HG02938 (cell line): ENCODE measurements at regions not wholly inside any gene's neighbourhood (a gene's known extent, or its start where the extent isn't known, plus 50 kb on each side); places are given as distances from the start of the nearest gene placed in this dataset.
A peak's percentile ranks its signal among the peaks of the same experiment; 100 is the strongest.

ENCODE experiments used
- ATAC-seq: cut with Tn5 transposase; IDR thresholded peaks from one replicate; pipeline ENCODE4 v1.9.1; 2021; ENCODE audit warnings: mild to moderate bottlenecking, moderate library complexity; ENCODE audit not compliant: unreplicated experiment

DNA sequence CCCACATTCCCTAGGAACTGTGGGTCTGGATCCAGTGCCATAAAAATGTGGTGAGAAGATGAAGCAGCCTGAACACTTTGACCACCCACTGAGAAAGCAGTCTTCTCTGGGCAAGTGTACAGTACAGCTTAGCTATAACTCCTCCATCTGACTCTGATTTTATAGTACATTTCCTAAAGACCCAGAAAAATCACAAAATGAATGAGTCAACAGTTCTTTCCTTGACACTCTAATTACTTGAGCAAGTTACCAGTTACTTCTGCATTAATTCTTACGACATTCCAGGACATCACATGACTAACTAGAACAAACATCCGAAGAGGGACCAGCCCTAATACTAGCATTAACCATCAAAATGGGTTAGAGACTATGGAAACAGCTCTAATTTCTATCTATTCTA, 148.1 kb upstream of the PEX5L start:
- no peak for ATAC-seq

DNA sequence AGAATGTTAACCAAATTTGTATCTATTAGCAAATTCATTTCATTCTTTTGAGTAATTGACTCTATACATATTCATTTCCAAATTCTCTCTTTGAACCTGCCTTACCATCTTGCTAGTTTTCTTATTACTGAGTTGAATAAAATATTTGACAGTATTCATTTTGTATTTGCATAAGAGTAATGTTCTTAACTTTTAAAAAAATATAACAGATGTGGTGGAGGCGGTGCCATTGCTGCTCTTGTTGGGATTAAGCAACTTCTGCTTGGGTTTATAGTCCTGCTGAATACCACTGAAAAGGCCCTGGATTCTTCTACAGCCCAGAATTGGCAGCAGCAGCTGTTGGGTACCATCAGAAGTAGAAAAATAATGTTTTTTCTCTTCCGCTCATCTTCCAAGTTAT, 148.9 kb upstream of the PEX5L start:
- ATAC-seq: no peak

DNA sequence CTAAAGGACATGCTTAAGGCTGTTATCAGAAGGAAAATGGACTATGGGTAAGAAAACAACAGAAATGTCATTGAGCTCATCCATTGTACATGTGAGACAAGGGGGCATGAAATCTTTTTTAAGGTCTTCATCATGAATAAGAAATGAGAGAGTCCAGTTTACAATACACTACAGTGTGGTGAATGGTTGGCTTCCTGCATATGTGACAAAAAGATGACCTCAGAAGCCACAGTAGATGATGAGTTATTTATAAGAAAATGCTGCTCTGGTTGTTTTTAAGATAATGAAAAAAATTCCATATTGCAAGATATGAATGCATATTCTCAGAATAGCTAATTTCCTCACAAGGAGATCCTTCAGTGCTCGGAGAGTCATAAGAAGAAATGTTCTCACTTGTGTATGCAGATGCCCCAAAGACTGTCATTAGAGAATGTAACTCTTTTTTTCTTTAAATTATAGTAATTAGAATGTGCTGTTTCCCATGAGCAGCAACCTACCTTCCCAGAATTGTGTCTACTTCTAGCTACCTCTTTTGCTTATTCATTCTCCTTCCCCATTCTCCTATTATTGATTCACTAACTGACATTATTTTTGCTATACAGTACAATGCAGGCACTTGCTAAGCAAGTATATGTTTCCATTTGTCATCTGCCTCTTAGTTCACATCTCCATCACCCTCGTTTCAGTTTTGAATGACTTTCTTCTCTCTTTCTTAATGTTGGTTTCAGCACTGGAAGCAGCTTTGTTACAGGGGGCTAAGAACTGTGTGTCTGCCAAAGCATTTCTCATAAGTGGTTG, 152.0 kb upstream of the PEX5L start:
- ATAC-seq: peak; percentile 92

DNA sequence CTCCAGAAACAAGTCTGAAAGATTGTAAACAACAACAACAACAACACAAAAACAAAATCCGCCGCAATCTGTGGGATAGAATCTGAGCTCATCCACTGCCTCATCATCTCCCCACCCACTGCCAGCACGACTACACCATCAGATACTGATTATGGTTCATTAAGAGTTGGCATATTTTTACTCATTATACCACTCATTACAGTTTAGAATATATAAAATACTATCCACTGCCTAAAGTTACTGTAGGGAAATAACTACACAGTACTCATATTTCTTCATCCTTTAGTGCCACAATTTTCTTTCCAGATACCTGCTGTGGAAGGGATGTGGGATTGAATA, 152.5 kb upstream of the PEX5L start:
- peak; percentile 21 for ATAC-seq

DNA sequence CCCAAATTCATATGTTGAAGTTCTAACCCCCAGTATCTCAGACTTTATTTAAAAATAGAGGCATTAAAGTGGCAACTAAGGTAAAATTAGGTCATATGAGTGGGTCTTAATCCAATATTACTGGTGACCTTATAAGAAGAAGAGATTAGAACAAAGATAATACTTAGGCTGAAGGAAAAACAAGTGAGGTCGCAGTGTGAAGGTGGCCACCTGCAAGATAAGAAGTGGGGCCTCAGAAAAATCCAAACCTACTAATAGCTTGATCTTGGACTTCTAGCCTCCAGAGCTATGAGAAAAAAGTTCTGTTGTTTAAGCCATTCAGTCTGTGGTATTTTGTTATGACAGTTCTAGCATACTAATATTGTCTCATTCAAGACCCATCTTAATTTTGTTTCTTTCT, 159.9 kb upstream of the PEX5L start:
- no peak for ATAC-seq

DNA sequence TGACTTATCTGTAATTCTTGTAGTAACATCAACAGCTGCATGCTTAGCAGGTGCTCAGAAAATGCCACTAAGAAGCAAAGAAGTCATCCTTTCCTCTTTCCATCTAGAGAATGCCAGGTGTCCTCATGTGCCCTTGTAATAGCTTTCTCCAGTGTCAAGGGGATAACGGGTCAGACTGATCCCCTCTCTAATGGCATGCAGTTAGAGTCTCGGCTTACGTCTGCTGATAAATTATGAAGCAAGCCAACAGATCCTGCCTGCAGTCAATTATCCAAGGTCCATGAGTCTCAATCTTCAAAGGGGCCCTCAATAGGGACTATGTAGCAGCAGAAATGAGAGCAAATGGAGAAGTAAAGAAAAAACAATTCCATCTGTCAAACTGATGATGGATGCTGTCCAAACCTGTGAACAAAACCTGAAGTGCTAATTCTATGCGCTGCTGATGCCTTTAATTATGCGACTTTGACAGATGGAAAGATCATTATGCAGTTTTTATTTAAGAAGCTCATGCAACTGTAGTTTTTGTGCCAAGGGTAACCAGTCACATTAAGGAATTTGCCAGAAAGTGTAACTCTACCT, 162.8 kb upstream of the PEX5L start:
- ATAC-seq: no peak

DNA sequence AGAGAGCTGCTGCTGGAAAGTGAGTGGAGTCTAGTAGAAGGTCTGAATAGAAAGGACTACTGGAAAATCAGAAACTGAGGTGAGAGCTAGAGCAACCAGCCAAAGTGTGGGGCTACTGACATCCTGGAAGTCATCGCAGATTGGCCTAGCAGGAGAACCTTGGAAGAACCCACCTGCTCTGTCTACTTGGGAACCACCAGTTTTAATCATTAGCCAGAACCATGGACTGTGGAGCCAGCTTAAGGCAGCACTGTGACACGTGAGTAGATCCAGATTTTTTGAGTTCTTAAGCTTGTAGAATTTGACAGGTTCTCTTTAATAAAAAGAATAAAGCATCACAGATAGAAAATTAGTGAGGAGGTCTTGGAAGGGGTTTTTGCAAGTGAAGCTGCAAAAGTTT, 179.1 kb upstream of the PEX5L start:
- no peak for ATAC-seq

DNA sequence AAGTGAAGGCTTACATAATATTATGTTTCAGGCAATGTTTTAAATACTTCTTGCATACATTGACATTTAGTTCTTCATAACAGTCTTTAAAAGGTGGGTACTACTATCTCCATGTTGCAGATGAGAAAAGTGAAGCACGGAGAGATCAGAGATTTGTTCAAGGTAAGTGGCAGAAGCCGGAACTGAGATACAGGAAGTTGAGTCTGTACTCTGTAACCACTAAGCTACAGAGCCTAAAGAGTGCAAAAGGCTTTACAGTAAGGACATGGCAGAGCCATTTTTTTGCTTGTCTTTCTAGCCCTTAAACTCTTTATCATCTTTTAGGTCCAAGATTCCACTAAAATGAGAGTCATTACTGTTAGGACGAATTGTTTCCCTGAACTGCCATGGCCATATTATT, 186.5 kb upstream of the PEX5L start:
- ATAC-seq: no peak

DNA sequence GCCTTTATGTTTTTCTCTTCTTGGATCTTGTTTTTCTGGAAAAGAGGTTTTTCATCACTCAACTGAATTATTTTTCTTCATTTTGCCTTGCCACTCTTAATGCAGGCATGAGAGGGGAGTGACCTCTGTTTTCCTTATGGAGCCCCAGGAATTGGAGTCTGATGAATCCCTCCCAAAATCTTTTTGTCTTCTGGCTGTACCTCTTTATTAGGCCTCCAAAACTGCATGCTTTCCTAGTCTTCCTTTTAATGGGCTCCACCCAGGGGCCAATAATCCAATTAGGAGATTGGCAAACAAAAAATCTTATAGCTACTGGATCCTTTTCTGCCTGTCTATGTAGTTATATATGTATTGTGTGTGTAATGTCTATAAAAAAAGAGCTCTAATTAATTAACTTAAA, 192.4 kb upstream of the PEX5L start:
- ATAC-seq: no peak

DNA sequence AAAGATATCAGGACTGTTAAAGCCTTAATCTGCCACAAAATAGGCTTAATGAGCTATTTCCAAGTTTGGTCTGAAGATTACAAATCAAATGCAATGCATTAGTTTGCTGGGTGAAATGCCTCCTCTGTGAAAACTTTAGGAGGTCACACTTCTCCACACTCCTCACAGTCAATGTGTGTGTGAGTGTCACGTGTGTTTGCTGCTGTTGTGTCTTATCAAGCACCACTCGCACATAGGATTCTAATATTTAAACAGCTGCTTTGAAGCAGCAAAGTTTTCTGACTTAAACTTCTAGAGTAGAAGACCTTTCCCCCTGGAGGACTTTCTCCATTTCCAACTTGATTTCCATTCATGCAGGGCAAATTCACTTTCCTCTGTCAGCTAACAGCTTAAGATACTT, 203.2 kb upstream of the PEX5L start:
- ATAC-seq: no peak

DNA sequence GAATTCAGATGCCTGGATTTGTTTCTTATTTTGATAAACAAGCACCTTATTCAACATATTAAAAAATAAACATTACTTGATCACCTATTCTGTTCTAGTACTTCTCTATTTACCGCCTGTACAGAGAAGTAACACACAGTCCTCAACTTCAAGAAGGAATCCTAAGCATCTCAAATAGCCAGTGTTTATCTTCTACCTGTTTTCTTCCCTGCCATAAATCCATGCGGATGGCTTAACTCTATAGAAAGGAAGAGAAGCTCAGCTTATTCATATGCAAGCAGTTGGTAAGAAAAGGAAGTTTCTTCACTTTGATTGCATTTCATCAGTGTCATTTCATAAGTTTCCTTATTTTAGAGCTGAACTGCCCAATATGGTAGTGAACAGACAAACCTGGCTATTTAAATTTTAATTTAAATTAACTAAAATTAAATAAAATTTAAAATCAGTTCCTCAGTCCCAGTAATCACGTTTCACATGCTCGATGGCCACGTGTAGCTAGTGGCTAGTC, 210.0 kb upstream of the PEX5L start:
- ATAC-seq: no peak

DNA sequence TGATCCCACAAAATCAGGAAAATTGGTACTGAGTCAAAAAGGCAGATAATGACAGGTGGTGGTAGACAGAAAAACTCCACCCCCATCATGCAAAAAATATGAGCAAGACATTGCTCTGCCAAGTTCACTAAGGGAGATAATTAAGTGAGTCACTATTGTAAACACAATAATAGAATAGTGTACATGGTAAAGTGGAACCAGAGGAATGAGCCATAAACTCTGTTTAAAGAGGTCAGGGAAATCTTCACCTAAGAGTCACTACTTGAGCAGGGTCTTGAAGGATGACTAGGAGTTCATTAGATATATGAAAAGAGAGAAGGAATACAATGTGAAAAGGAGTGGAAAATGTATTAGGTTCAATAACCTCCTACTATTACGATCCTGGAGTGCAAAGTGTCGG, 213.4 kb upstream of the PEX5L start:
- ATAC-seq: no peak

DNA sequence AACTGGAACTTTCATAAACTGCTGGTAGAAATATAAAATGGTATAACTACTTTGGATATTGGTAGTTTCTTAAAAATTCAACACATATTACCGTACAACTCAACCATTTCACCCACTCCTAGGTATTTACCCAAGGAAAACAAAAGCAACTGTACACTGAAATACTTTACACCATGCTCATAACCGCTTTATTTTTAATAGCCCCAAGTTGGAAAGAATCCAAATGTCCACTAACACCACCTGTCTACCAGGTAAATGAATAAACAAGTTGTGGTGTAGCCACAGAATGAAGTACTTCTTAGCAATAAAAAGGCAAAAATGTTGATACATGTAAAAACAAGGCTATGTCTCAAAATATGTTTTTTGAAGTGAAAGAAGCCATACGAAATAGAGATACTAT, 215.9 kb upstream of the PEX5L start:
- no peak for ATAC-seq

DNA sequence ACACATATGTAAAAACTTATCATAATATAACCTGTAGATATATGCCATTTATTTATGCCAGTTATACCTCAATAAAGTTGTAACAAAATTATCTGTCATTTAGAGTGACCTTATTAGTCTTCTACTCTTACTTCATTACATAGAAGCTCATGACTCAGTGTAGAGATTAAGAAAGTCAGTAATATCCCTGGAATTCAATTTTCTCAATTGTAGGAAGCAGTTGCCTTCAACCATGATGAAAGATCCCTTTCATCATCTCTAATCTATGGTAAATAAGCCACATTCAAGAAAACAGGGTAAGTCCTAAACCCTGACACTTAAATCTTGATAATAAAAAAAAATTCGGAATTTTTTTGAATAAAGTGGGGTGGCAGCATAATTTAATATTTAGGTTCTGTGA, 216.5 kb upstream of the PEX5L start:
- ATAC-seq: no peak

DNA sequence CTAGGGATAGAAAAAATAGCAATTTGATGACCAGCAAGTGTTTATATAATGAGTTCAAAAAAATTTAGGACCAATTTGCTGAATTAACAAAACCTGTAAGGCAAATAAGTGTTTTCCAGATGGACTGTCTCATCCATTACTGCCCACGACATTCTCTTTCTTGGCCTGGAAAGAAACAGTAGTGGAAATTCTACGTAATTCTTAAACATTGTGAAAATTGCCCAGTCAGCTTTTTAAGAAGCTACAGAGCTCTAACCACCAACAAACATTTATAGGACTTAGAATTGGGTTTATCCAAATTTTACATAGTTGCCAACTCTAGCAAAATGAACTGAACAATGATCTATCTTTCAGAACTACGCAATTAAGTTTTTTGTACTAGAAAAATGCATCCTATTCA, 227.7 kb upstream of the PEX5L start:
- ATAC-seq: no peak

DNA sequence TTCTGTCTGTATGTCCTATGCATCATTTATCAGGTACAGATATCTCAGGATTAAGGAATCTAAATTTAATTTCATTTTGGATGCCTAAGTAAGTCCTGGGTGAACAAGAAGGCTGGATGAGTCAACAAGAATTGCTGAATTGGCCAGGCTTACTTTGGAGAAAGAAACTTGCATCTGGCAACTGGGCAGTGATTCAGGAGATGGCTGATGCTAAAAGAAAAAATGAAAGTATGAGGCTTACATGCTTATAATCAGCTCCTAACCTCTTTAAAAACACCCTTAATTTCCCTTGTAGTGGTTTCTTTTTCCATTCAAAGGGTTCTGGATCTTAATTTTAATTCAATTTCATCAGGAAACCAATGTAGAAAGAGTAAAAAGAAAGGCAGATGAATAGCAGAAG, 228.8 kb upstream of the PEX5L start:
- ATAC-seq: no peak

DNA sequence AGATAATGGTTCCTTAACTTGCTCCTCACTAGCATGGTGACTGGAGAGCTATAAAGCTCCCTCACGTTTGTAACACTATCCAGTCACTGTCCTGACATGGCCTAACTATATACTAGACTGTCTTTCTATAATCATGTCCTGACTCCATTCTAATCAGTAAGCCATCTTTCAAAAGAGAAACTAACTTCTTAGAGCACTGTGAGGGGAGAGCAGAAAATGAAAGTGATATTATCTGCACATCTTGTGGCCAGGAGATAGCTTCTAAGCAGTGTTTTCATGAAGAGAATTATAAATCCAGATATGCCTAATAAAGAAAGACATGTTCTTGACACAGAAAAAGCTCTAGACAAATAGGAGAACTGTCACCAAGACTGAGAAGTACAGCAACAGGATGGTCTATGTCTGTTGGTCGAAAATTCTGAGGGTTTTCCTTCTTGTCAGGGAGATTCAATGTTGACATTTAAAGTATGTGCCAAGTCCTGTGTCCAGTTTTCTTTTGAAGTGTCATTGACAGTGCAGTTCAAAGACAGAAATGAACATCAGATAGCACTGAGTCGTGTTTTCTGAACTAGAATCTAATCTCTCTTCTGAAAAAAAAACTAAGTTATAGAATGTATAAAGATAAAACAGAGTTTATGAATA, 230.6 kb upstream of the PEX5L start:
- ATAC-seq: peak; percentile 98

DNA sequence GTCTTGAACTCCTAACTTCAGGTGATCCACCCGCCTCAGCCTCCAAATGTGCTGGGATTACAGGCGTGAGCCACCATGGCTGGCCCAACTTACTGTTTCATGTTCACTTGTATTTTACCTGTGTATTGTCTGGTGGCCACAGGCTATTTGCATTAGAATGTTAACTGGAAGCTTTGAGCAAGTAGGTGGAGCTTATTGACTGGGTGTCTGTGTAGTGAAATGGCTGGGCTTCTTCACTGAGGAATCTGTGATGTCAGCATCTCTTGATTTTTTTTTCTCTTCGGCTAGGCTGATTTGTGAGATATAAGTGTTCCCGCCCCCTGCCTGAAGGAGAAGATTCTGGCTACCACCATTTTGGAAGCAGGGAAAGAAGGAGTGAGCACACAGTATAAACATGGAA, 237.8 kb upstream of the PEX5L start:
- no peak for ATAC-seq

DNA sequence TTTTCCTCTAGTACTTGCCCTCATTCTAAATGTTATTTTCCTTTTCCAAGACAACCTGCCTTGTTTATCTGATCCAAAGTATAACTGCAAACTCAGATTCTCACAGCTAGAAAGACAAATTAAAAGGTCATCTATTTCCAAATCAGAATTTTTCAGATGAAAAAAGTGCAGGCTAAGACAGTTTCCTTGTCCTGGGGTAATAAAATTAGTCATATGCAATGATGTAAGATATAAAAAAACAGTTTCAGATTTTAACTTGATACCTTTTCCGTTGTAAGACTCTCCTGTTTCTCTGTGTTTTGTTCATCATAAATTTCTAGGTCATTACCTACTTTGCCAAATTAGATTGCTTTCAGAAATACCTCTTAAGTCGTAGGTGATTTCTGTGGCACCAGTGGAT, 238.4 kb upstream of the PEX5L start:
- ATAC-seq: no peak

DNA sequence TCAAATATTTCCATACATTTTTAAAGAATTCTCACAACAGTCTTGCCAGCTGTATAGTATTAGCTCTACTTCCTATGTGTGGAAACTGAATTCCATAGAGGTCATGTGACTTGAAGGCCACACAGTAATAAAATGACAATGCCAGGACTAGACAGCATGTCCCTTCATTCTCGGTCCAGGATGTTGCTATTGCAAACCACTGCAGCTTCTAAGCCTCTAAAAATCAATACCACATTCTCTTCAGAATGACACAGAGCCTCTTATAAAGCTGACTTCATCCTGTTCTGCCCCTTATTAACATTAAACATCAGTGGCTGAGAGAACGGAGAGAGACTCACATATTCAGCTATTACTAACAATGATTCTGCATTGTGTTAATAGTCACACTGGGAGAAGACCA, 240.3 kb upstream of the PEX5L start:
- ATAC-seq: no peak

DNA sequence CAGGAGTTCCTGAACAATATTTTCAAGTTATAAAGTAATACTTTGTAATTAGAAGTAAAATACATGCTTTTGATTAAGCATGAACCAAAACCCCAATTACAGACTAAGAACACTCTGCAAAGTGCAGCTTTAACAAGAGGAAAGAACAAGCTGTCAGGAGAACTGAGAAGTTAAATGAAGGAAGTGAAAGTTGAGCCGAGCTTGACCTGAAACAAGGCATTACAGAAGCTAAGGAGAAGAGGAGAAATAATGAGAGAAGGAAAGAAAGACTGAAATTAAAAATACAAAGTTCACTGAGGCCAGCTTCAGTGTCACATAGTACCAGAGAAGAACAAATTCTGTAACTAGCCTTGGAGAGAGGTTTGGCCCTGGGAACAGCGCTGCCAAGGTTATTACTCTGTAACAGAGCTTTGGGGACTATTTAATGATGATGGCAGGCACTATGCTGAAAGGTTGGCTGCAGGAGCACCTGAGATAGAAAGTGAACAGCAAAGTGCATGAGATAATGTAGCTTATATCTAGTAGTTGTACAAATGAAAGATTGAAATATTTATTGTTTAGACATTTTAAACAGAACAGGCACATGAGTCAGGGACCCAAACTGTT, 241.9 kb upstream of the PEX5L start:
- peak; percentile 95 for ATAC-seq

DNA sequence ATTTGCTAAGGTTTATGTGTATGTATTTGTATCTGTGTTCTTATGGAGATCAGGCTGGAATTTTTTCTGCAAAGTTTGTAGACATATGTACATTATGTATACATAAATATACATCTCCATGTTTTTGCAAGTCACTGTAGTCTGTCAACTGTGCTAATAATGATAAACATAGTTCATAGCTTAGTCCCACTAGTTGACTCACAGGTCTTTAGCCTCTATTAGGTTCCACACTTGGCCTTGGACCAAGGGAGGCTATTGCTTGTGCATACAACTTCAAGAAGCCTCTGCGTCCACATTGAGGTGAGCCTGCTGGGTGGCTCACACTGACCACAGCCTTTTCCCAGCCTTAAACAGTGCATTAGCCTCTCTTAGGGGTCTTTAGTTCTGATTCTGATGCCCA, 243.8 kb upstream of the PEX5L start:
- ATAC-seq: no peak
